Transverse colon (tissue), 4 donors: ENCODE measurements at regions not wholly inside any gene's neighbourhood (a gene's known extent, or its start where the extent isn't known, plus 50 kb on each side); places are given as distances from the start of the nearest gene placed in this dataset.

Experiments
- POLR2AphosphoS5 ChIP-seq, 3 donors: sonication (generic); formaldehyde crosslinking; IDR thresholded peaks; one replicate each; pipeline ENCODE4 v1.6.1; 2016; ENCODE audit warnings: antibody characterized with exemption in 3 of 3
- TF ChIP-seq, protein P1 (sequence below), 5 experiments: fragments of 200-600 bp in 3 of 5; fragments of 450-650 bp in 2 of 5; sonication (generic) in 3 of 5; IDR thresholded peaks; 1 replicate in 2 of 5; 2 replicates in 3 of 5; pipeline ENCODE4 v1.5.1; 2016 to 2017; ENCODE audit warnings: antibody characterized with exemption in 5 of 5, inconsistent platforms in 3 of 5, mild to moderate bottlenecking in 2 of 5, moderate library complexity in 1 of 5

DNA sequence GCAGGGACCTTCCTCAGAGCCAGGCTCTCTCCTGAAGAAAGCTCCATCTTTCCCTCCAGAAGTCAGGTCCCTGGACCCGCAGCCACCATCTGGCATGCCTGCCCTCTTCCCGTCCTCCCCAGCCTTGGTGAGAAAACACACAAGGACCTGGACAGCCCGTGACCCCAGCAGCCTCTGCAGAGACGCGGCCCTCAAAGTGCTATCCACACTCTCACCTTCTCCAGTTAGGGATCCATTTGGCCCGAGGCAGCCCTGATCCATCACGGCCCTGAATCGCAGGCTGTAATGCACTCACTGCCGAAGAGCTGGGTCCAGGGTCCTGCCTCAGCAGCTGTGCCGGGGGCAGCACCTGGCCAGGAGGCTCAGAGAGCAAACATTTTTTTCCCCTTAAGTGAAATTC lies 185.1 kb downstream of the OLFM1 start:
- TF ChIP-seq, protein P1, sequence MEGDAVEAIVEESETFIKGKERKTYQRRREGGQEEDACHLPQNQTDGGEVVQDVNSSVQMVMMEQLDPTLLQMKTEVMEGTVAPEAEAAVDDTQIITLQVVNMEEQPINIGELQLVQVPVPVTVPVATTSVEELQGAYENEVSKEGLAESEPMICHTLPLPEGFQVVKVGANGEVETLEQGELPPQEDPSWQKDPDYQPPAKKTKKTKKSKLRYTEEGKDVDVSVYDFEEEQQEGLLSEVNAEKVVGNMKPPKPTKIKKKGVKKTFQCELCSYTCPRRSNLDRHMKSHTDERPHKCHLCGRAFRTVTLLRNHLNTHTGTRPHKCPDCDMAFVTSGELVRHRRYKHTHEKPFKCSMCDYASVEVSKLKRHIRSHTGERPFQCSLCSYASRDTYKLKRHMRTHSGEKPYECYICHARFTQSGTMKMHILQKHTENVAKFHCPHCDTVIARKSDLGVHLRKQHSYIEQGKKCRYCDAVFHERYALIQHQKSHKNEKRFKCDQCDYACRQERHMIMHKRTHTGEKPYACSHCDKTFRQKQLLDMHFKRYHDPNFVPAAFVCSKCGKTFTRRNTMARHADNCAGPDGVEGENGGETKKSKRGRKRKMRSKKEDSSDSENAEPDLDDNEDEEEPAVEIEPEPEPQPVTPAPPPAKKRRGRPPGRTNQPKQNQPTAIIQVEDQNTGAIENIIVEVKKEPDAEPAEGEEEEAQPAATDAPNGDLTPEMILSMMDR (IDR thresholded peaks at IDR 0.05) = no peak
- no peak for TF ChIP-seq POLR2AphosphoS5 (IDR thresholded peaks at IDR 0.05)
